ENCODE measurements at regions not wholly inside any gene's neighbourhood (a gene's known extent, or its start where the extent isn't known, plus 50 kb on each side); places are given as distances from the start of the nearest gene placed in this dataset.

GRCh38 chr11:134536219-134536618 lies 124.2 kb upstream of the B3GAT1 start:
- DNase-seq, result no peak
- no peak overlapping the region for H3K4me3 ChIP-seq
- no peak overlapping the region for H3K27ac ChIP-seq
- in situ Hi-C loops (cut with MboI; ENCODE audit: low pct_ligation_motif_present in 1 of 4, low pct_unique_long_range_greater_than_20kb in 1 of 4, low sequenced_read_pairs in 3 of 4) (no loop called here), intact Hi-C loops (cut with DNase I; ENCODE audit: low total_unique reads) (no loop called here)
- H3K4me1 ChIP-seq, result no peaks in the 10 kb centered on the region
- H3K9me3 ChIP-seq, result no peaks in the 10 kb centered on the region
- 63% methylated on average over 12 of the region's 15 CpGs; no CpG with 5 or more reads in 1 of the 2 donors for WGBS, 2 donors (ENCODE audit: low coverage in 1 of 2)
- no peaks in the 10 kb centered on the region for H3K36me3 ChIP-seq
- TF ChIP-seq POLR2AphosphoS5 (IDR thresholded peaks at IDR 0.05), result no peak
- TF ChIP-seq POLR2A (IDR thresholded peaks at IDR 0.05), result no peak
- no peak for TF ChIP-seq CTCF (IDR thresholded peaks at IDR 0.05)
- TF ChIP-seq EP300 (IDR thresholded peaks at IDR 0.05; ENCODE audit: low read depth), result no peak
- H3K27me3 ChIP-seq, result no peaks in the 10 kb centered on the region

- 89 to 90% methylated on average over 7 to 22 of the region's 22 CpGs for WGBS, 2 donors (ENCODE audit: low coverage in 1 of 2)
- Histone ChIP-seq H3K27me3 (no peaks in the 10 kb centered on the region), H3K36me3 (no peaks in the 10 kb centered on the region), H3K4me3 (no peak overlapping the region), H3K9me3 (no peaks in the 10 kb centered on the region), H3K4me1 (no peaks in the 10 kb centered on the region), H3K27ac (no peak overlapping the region)
- in situ Hi-C loops (cut with MboI; ENCODE audit: low pct_ligation_motif_present in 1 of 4, low pct_unique_long_range_greater_than_20kb in 1 of 4, low sequenced_read_pairs in 3 of 4) (no loop called here), intact Hi-C loops (cut with DNase I; ENCODE audit: low total_unique reads) (no loop called here)
- TF ChIP-seq POLR2AphosphoS5 (IDR thresholded peaks at IDR 0.05) (no peak), POLR2A (IDR thresholded peaks at IDR 0.05) (no peak), CTCF (IDR thresholded peaks at IDR 0.05) (no peak), EP300 (IDR thresholded peaks at IDR 0.05; ENCODE audit: low read depth) (no peak)
- no peak for DNase-seq
Measured at GRCh38 chr11:134535029-134536025, 123.3 kb upstream of the B3GAT1 start.

GRCh38 chr11:134533511-134533910 lies 121.5 kb upstream of the B3GAT1 start:
- Histone ChIP-seq H3K4me3 (no peak overlapping the region), H3K4me1 (no peaks in the 10 kb centered on the region), H3K27ac (no peak overlapping the region), H3K36me3 (no peaks in the 10 kb centered on the region), H3K9me3 (no peaks in the 10 kb centered on the region), H3K27me3 (no peaks in the 10 kb centered on the region)
- 86 to 87% methylated on average over 7 of the region's 7 CpGs for WGBS, 2 donors (ENCODE audit: low coverage in 1 of 2)
- TF ChIP-seq CTCF (IDR thresholded peaks at IDR 0.05) (no peak), EP300 (IDR thresholded peaks at IDR 0.05; ENCODE audit: low read depth) (no peak), POLR2A (IDR thresholded peaks at IDR 0.05) (no peak), POLR2AphosphoS5 (IDR thresholded peaks at IDR 0.05) (no peak)
- in situ Hi-C loops (cut with MboI; ENCODE audit: low pct_ligation_motif_present in 1 of 4, low pct_unique_long_range_greater_than_20kb in 1 of 4, low sequenced_read_pairs in 3 of 4) (no loop called here), intact Hi-C loops (cut with DNase I; ENCODE audit: low total_unique reads) (no loop called here)
- DNase-seq, result no peak

- no peak for DNase-seq
- in situ Hi-C loops (cut with MboI; ENCODE audit: low pct_ligation_motif_present in 1 of 4, low pct_unique_long_range_greater_than_20kb in 1 of 4, low sequenced_read_pairs in 3 of 4), result no loop called here
- H3K36me3 ChIP-seq, result no peaks in the 10 kb centered on the region
Measured at GRCh38 chr11:134532921-134533421, 120.9 kb upstream of the B3GAT1 start.

More at GRCh38 chr11:134532921-134533421, 120.9 kb upstream of the B3GAT1 start:
- no peak for TF ChIP-seq POLR2AphosphoS5 (IDR thresholded peaks at IDR 0.05)
- no peak for TF ChIP-seq CTCF (IDR thresholded peaks at IDR 0.05)
- no peak for TF ChIP-seq POLR2A (IDR thresholded peaks at IDR 0.05)
- TF ChIP-seq EP300 (IDR thresholded peaks at IDR 0.05; ENCODE audit: low read depth), result no peak
- H3K9me3 ChIP-seq, result no peaks in the 10 kb centered on the region
- 88% methylated on average over 9 of the region's 13 CpGs; no CpG with 5 or more reads in 1 of the 2 donors for WGBS, 2 donors (ENCODE audit: low coverage in 1 of 2)
- no peak overlapping the region for H3K4me3 ChIP-seq
- no peak overlapping the region for H3K27ac ChIP-seq
- H3K27me3 ChIP-seq, result no peaks in the 10 kb centered on the region
- H3K4me1 ChIP-seq, result no peaks in the 10 kb centered on the region
- intact Hi-C loops (cut with DNase I; ENCODE audit: low total_unique reads), result no loop called here
